ENCODE measurements at regions not wholly inside any gene's neighbourhood (a gene's known extent, or its start where the extent isn't known, plus 50 kb on each side); places are given as distances from the start of the nearest gene placed in this dataset.
"Not testable (repeated sequence)": the region's sequence is repeated elsewhere in the genome, so short reads cannot be mapped to it uniquely, and the experiment has no call there.

DNA sequence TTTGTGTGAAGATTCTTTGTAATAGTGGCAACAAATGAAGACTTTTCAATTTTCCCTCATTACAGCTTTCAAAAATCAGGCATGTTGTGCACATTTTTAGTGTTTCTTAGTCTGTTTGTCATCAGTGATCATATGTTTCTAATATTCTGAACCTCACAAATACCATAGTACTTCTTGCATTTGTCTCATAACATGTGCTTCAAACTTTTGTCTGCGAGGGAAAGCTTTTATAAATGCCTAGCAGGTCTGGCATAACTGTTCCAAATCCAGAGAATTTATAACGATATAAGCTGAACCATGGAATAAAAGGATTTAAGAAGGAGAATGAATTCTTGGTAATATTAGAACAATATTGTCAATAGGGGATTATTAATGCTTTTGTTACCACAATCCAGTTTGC lies 670.2 kb downstream of the RFPL4B start:
- no peak for TF ChIP-seq FOXP2 (optimal IDR thresholded peaks at IDR 0.05; ENCODE audit: control extremely low read depth, extremely low read length, insufficient read depth)
- Histone ChIP-seq H3K9me3 (ENCODE audit: low read depth, low read length) (no peaks in the 10 kb centered on the region), H3K36me3 (ENCODE audit: insufficient read depth, low read length) (no peaks in the 10 kb centered on the region), H3K9ac (ENCODE audit: insufficient read length) (no peak overlapping the region), H3K27ac (no peak overlapping the region; the same call in 1 of the 2 replicates), H3K4me3 (no peak overlapping the region)
- DNase-seq (ENCODE audit: low read depth, low spot score) = no peak

- Histone ChIP-seq H3K9me3 (ENCODE audit: low read depth, low read length) (no peaks in the 10 kb centered on the region), H3K27ac (no peak overlapping the region), H3K9ac (ENCODE audit: insufficient read length) (no peak overlapping the region), H3K4me3 (no peak overlapping the region), H3K36me3 (ENCODE audit: insufficient read depth, low read length) (no peaks in the 10 kb centered on the region)
- TF ChIP-seq FOXP2 (optimal IDR thresholded peaks at IDR 0.05; ENCODE audit: control extremely low read depth, extremely low read length, insufficient read depth) (no peak), POLR2AphosphoS5 (IDR thresholded peaks at IDR 0.05; ENCODE audit: borderline replicate concordance, low read depth, low read length) (no peak), EZH2 (IDR thresholded peaks at IDR 0.05) (no peak)
- DNase-seq (ENCODE audit: low read depth, low spot score) = no peak
These were observed 671.4 kb downstream of the RFPL4B start for GRCh38 chr6:113018351-113019151.

DNA sequence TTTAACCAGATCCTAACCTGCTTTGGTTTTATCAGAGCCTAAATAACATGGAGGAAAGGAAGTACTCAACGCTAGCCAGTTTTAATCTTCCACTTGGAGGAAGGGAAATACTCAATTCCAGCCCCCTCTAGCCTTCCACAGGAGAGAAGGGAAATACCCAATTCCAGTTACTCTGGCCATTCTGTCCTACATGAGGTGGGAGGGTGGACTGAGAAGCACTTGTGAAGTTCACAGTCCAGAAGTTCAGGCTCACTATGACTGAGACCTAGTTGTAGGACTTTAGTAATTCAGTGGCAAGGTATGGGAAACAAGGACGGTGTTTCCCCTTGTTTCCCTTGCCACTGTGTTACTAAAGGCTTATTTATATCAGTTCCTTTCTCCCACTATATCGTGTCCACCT lies 672.0 kb downstream of the RFPL4B start:
- no peak for TF ChIP-seq POLR2AphosphoS5 (IDR thresholded peaks at IDR 0.05; ENCODE audit: borderline replicate concordance, low read depth, low read length)
- Histone ChIP-seq H3K9me3 (ENCODE audit: low read depth, low read length) (no peaks in the 10 kb centered on the region), H3K9ac (ENCODE audit: insufficient read length) (no peak overlapping the region), H3K4me3 (no peak overlapping the region), H3K36me3 (ENCODE audit: insufficient read depth, low read length) (no peaks in the 10 kb centered on the region), H3K27ac (no peak overlapping the region)
- no peak for DNase-seq (ENCODE audit: low read depth, low spot score)

DNA sequence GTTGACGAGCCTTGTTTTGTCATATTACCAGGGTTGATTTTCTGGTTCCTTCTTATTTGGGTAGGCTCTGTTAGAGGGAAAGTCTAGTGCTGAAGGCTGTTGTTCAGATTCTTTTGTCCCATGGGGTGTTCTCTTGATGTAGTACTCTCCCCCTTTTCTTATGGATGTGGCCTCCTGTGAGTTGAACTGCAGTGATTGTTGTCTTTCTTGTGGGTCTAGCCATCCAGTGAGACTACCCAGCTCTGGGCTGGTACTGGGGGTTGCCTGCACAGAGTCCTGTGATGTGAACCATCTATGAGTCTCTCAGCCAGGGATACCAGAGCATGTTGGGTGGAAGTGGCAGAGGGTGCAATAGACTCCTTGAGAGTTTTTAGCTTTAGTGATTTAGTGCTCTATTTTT lies 680.6 kb downstream of the RFPL4B start:
- DNase-seq (ENCODE audit: low read depth, low spot score) = no peak
- no peak overlapping the region for H3K9ac ChIP-seq (ENCODE audit: insufficient read length)
- no peak overlapping the region for H3K27ac ChIP-seq
- no peak overlapping the region for H3K4me3 ChIP-seq
- TF ChIP-seq POLR2AphosphoS5 (IDR thresholded peaks at IDR 0.05; ENCODE audit: borderline replicate concordance, low read depth, low read length) = no peak
- no peak for TF ChIP-seq EZH2 (IDR thresholded peaks at IDR 0.05)
- no peak for TF ChIP-seq FOXP2 (optimal IDR thresholded peaks at IDR 0.05; ENCODE audit: control extremely low read depth, extremely low read length, insufficient read depth)
- no peaks in the 10 kb centered on the region for H3K9me3 ChIP-seq (ENCODE audit: low read depth, low read length)
- no peaks in the 10 kb centered on the region for H3K36me3 ChIP-seq (ENCODE audit: insufficient read depth, low read length)

GRCh38 chr6:113029161-113029560 lies 682.0 kb downstream of the RFPL4B start:
- H3K9ac ChIP-seq (ENCODE audit: insufficient read length); DNase-seq (ENCODE audit: low read depth, low spot score); H3K27ac ChIP-seq; H3K9me3 ChIP-seq (ENCODE audit: low read depth, low read length); H3K36me3 ChIP-seq (ENCODE audit: insufficient read depth, low read length); H3K4me3 ChIP-seq: not testable (repeated sequence)

DNA sequence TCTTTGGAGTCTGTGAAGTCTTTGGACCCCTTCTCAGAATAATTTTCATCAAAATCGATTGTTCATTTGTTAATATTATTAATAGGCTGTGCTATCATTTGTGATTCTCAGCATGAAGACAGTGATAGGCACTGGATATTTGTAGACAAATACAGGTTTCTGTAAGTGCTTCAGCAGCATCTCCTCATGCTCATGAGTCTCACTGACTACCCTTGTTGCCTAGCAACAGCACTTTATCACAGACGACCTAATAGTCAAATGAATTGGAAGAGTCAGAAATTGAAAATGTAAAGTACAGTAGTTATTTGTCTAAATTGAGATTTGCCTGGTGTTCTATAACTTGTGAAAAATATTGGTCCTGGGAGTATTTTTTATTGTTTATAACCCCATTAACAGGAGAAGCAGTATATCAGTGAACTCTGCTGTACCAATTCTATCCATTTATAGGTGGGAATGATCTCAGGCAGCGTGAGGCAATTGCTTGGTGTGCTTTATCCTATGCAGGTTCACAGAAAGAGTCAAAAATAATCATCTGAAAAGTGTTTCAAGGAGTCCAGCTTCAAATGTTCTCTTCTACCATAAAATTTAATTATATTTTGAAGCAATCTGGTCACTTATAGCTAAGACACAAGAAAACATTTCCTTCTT lies 684.6 kb downstream of the RFPL4B start:
- DNase-seq (ENCODE audit: low read depth, low spot score) = no peak
- Histone ChIP-seq H3K36me3 (ENCODE audit: insufficient read depth, low read length) (no peaks in the 10 kb centered on the region), H3K4me3 (no peak overlapping the region), H3K9me3 (ENCODE audit: low read depth, low read length) (no peaks in the 10 kb centered on the region), H3K9ac (ENCODE audit: insufficient read length) (no peak overlapping the region), H3K27ac (no peak overlapping the region)
- TF ChIP-seq FOXP2 (optimal IDR thresholded peaks at IDR 0.05; ENCODE audit: control extremely low read depth, extremely low read length, insufficient read depth) (no peak), POLR2AphosphoS5 (IDR thresholded peaks at IDR 0.05; ENCODE audit: borderline replicate concordance, low read depth, low read length) (no peak), EZH2 (IDR thresholded peaks at IDR 0.05) (no peak)

DNA sequence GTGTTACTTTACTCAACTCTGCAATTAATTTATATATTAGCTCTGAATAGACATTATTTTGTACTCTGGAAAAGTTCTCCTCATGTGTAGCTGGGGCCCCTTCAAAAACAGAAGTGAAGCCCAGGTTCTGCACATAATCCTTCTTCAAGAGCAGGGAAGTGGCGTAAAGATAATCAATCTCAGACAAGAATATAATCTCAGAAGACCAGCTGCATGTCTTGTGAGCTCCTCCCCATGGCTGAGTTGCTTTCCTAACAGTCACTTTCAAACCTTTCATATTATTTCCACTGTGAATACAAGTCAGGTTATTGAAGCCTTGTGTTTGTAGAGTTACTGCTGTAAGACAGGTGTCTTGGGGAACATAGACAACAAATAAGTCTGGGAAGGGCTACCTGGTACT lies 691.9 kb downstream of the RFPL4B start:
- TF ChIP-seq EZH2 (IDR thresholded peaks at IDR 0.05) (no peak), POLR2AphosphoS5 (IDR thresholded peaks at IDR 0.05; ENCODE audit: borderline replicate concordance, low read depth, low read length) (no peak), FOXP2 (optimal IDR thresholded peaks at IDR 0.05; ENCODE audit: control extremely low read depth, extremely low read length, insufficient read depth) (no peak)
- no peaks in the 10 kb centered on the region for H3K36me3 ChIP-seq (ENCODE audit: insufficient read depth, low read length)
- H3K9me3 ChIP-seq (ENCODE audit: low read depth, low read length) = no peaks in the 10 kb centered on the region
- no peak for DNase-seq (ENCODE audit: low read depth, low spot score)
- H3K4me3 ChIP-seq = no peak overlapping the region
- H3K27ac ChIP-seq = no peak overlapping the region
- no peak overlapping the region for H3K9ac ChIP-seq (ENCODE audit: insufficient read length)

DNA sequence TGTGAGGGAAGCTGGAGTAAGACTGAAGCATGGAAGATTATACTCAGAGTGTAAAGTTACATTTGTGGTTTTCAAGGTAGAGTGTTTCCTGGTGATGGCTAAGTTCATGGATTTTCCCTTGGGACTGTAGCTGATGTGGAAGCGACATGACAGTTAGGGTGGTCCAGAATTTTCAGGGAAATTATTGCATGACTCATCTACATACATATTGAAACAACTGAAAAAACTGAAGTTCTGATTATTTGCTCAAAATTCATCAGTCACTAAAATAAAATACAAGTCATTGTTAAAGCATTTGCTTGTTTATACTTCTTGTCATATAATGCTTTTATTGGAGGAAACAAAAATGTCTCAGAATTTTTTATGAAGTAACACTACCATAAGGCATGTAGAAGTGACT lies 700.0 kb downstream of the RFPL4B start:
- DNase-seq (ENCODE audit: low read depth, low spot score) = no peak
- no peaks in the 10 kb centered on the region for H3K36me3 ChIP-seq (ENCODE audit: insufficient read depth, low read length)

GRCh38 chr6:113047932-113048331 lies 700.8 kb downstream of the RFPL4B start:
- Histone ChIP-seq H3K9ac (ENCODE audit: insufficient read length) (no peak overlapping the region), H3K27ac (no peak overlapping the region), H3K36me3 (ENCODE audit: insufficient read depth, low read length) (no peaks in the 10 kb centered on the region), H3K9me3 (ENCODE audit: low read depth, low read length) (no peaks in the 10 kb centered on the region), H3K4me3 (no peak overlapping the region)
- DNase-seq (ENCODE audit: low read depth, low spot score) = no peak
- no peak for TF ChIP-seq FOXP2 (optimal IDR thresholded peaks at IDR 0.05; ENCODE audit: control extremely low read depth, extremely low read length, insufficient read depth)
- no peak for TF ChIP-seq POLR2AphosphoS5 (IDR thresholded peaks at IDR 0.05; ENCODE audit: borderline replicate concordance, low read depth, low read length)
- no peak for TF ChIP-seq EZH2 (IDR thresholded peaks at IDR 0.05)

More for the DNA sequence above, 700.0 kb downstream of the RFPL4B start:
- Histone ChIP-seq H3K27ac (no peak overlapping the region), H3K9me3 (ENCODE audit: low read depth, low read length) (no peaks in the 10 kb centered on the region), H3K4me3 (no peak overlapping the region), H3K9ac (ENCODE audit: insufficient read length) (no peak overlapping the region)
- no peak for TF ChIP-seq EZH2 (IDR thresholded peaks at IDR 0.05)
- TF ChIP-seq POLR2AphosphoS5 (IDR thresholded peaks at IDR 0.05; ENCODE audit: borderline replicate concordance, low read depth, low read length) = no peak
- no peak for TF ChIP-seq FOXP2 (optimal IDR thresholded peaks at IDR 0.05; ENCODE audit: control extremely low read depth, extremely low read length, insufficient read depth)

Data from SK-N-MC (cell line).